ENCODE measurements at regions not wholly inside any gene's neighbourhood (a gene's known extent, or its start where the extent isn't known, plus 50 kb on each side); places are given as distances from the start of the nearest gene placed in this dataset.

GRCh38 chr14:87045956-87046355 lies 947.0 kb downstream of the GALC start:
- no peak for TF ChIP-seq CTCF (conservative IDR thresholded peaks at IDR 0.05; ENCODE audit: low read depth, low read length)
- TF ChIP-seq CEBPB (IDR thresholded peaks at IDR 0.05; ENCODE audit: low read depth, low read length): no peak
- TF ChIP-seq POLR2A (IDR thresholded peaks at IDR 0.05; ENCODE audit: low read depth, low read length): no peak
- TF ChIP-seq, protein P1, sequence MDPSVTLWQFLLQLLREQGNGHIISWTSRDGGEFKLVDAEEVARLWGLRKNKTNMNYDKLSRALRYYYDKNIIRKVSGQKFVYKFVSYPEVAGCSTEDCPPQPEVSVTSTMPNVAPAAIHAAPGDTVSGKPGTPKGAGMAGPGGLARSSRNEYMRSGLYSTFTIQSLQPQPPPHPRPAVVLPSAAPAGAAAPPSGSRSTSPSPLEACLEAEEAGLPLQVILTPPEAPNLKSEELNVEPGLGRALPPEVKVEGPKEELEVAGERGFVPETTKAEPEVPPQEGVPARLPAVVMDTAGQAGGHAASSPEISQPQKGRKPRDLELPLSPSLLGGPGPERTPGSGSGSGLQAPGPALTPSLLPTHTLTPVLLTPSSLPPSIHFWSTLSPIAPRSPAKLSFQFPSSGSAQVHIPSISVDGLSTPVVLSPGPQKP (IDR thresholded peaks at IDR 0.05; ENCODE audit: borderline replicate concordance, low read depth, low read length): no peak
- no peak for TF ChIP-seq FOS (IDR thresholded peaks at IDR 0.05; ENCODE audit: low read depth, low read length)
- no peak for TF ChIP-seq SMC3 (IDR thresholded peaks at IDR 0.05; ENCODE audit: low read depth, low read length)
- no peak for TF ChIP-seq CHD1 (IDR thresholded peaks at IDR 0.05; ENCODE audit: low read depth, low read length)
- TF ChIP-seq RAD21 (IDR thresholded peaks at IDR 0.05; ENCODE audit: low read length): no peak
- TF ChIP-seq RFX5 (IDR thresholded peaks at IDR 0.05; ENCODE audit: low read depth, low read length): no peak
- TF ChIP-seq MAZ (IDR thresholded peaks at IDR 0.05; ENCODE audit: borderline replicate concordance, low read depth, low read length): no peak
- TF ChIP-seq BHLHE40 (IDR thresholded peaks at IDR 0.05; ENCODE audit: low read depth, low read length): no peak
- TF ChIP-seq MAFK (IDR thresholded peaks at IDR 0.05; ENCODE audit: low read depth, low read length): no peak
- TF ChIP-seq, protein P2, sequence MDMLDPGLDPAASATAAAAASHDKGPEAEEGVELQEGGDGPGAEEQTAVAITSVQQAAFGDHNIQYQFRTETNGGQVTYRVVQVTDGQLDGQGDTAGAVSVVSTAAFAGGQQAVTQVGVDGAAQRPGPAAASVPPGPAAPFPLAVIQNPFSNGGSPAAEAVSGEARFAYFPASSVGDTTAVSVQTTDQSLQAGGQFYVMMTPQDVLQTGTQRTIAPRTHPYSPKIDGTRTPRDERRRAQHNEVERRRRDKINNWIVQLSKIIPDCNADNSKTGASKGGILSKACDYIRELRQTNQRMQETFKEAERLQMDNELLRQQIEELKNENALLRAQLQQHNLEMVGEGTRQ (IDR thresholded peaks at IDR 0.05; ENCODE audit: low read depth, low read length): no peak

All from IMR-90 (cell line).